Parathyroid adenoma (tissue), 2 donors: ENCODE measurements at regions not wholly inside any gene's neighbourhood (a gene's known extent, or its start where the extent isn't known, plus 50 kb on each side); places are given as distances from the start of the nearest gene placed in this dataset.
A peak's percentile ranks its signal among the peaks of the same experiment; 100 is the strongest.

Experiments
- H2AFZ ChIP-seq: fragments of 300-600 bp; sonication (generic); one replicate; pipeline ENCODE4 v1.7.0; 2017; ENCODE audit warnings: antibody characterized with exemption, mild to moderate bottlenecking
- H3K27ac ChIP-seq: fragments of 300-600 bp; sonication (generic); one replicate; pipeline ENCODE4 v1.7.0; 2017
- H3K27me3 ChIP-seq: fragments of 300-600 bp; sonication (generic); one replicate; pipeline ENCODE4 v1.7.0; 2017; ENCODE audit warnings: low read length; ENCODE audit not compliant: control insufficient read depth, insufficient read depth
- H3K36me3 ChIP-seq: fragments of 300-600 bp; sonication (generic); one replicate; pipeline ENCODE4 v1.7.0; 2017; ENCODE audit warnings: low read length; ENCODE audit not compliant: control insufficient read depth, insufficient read depth
- H3K4me1 ChIP-seq: fragments of 300-600 bp; sonication (generic); one replicate; pipeline ENCODE4 v1.7.0; 2017; ENCODE audit warnings: control low read depth
- H3K4me2 ChIP-seq: fragments of 300-600 bp; sonication (generic); one replicate; pipeline ENCODE4 v1.7.0; 2017; ENCODE audit warnings: low read length
- H3K4me3 ChIP-seq: fragments of 300-600 bp; sonication (generic); one replicate; pipeline ENCODE4 v1.7.0; 2017; ENCODE audit warnings: low read depth, low read length
- H3K79me2 ChIP-seq: fragments of 300-600 bp; sonication (generic); one replicate; pipeline ENCODE4 v1.7.0; 2017; ENCODE audit warnings: control low read depth
- H3K9ac ChIP-seq: fragments of 300-600 bp; sonication (generic); one replicate; pipeline ENCODE4 v1.7.0; 2017; ENCODE audit warnings: mild to moderate bottlenecking
- H3K9me3 ChIP-seq: fragments of 300-600 bp; sonication (generic); one replicate; pipeline ENCODE4 v1.7.0; 2017; ENCODE audit warnings: low read length; ENCODE audit not compliant: control insufficient read depth
- TF ChIP-seq, protein P1 (sequence below): fragments of 300-600 bp; sonication (generic); IDR thresholded peaks from one replicate; pipeline ENCODE4 v1.7.0; 2017; ENCODE audit warnings: antibody characterized with exemption, mild to moderate bottlenecking
- donor health status: primary hyperparathyroidism.

DNA sequence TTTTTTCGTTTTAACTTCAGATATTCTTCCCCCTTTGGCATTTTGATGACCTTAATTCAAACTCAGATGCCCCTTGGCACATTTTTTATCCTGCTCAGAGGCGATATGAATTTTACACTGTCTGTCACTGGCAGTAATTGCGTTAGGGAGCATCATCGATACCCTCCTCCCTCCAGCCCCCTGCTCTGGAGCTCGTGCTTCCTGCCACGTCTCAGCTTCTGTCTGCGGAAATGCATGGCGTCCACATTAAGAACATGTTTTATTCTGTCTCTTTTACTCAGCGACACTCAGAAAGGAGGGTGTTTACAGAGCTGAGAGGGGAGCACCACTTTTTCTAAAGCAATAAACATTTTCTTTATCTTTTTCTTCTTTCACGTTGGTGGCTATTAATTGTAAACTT lies 254.2 kb downstream of the EBLN2 start:
- Histone ChIP-seq H3K4me3 (no peak overlapping the region), H3K79me2 (no peaks in the 10 kb centered on the region), H2AFZ (no peak overlapping the region), H3K4me1 (no peaks in the 10 kb centered on the region), H3K27me3 (no peaks in the 10 kb centered on the region), H3K9ac (no peak overlapping the region), H3K36me3 (no peaks in the 10 kb centered on the region), H3K27ac (no peak overlapping the region), H3K9me3 (no peaks in the 10 kb centered on the region), H3K4me2 (no peak overlapping the region)
- TF ChIP-seq, protein P1, sequence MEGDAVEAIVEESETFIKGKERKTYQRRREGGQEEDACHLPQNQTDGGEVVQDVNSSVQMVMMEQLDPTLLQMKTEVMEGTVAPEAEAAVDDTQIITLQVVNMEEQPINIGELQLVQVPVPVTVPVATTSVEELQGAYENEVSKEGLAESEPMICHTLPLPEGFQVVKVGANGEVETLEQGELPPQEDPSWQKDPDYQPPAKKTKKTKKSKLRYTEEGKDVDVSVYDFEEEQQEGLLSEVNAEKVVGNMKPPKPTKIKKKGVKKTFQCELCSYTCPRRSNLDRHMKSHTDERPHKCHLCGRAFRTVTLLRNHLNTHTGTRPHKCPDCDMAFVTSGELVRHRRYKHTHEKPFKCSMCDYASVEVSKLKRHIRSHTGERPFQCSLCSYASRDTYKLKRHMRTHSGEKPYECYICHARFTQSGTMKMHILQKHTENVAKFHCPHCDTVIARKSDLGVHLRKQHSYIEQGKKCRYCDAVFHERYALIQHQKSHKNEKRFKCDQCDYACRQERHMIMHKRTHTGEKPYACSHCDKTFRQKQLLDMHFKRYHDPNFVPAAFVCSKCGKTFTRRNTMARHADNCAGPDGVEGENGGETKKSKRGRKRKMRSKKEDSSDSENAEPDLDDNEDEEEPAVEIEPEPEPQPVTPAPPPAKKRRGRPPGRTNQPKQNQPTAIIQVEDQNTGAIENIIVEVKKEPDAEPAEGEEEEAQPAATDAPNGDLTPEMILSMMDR = no peak

DNA sequence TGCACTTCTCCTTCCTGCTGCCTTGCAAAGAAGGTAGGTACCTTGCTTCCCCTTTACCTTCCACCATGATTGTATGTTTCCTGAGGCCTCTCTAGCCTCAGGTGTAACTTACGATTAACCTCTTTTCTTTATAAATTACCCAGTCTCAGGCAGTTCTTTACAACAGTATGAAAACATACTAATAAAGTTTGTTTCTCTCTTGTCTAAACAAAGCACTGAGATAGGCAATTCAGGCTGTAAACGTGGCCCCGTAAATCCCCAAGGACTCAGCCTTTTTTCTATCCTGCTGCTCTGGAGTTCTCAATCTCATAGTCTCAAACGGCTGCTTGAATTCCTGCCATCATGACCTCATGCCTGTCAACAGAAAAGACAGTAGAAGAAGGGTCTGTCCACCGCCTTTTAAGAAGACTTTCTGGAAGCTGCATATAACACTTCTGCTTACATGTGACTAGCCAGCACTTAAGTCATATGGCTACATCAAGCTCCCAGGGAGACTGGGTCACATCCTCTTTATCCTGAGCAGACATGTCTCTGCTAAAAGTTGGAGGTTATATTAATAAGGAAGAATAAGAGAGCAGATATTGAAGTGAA lies 257.8 kb downstream of the EBLN2 start:
- TF ChIP-seq, protein P1 = no peak
- no peak overlapping the region for H3K4me3 ChIP-seq
- no peaks in the 10 kb centered on the region for H3K9me3 ChIP-seq
- no peak overlapping the region for H3K9ac ChIP-seq
- H2AFZ ChIP-seq = no peak overlapping the region
- H3K4me1 ChIP-seq = no peaks in the 10 kb centered on the region
- no peak overlapping the region for H3K27ac ChIP-seq
- no peaks in the 10 kb centered on the region for H3K36me3 ChIP-seq
- H3K79me2 ChIP-seq = no peaks in the 10 kb centered on the region
- H3K27me3 ChIP-seq = no peaks in the 10 kb centered on the region
- H3K4me2 ChIP-seq = no peak overlapping the region

DNA sequence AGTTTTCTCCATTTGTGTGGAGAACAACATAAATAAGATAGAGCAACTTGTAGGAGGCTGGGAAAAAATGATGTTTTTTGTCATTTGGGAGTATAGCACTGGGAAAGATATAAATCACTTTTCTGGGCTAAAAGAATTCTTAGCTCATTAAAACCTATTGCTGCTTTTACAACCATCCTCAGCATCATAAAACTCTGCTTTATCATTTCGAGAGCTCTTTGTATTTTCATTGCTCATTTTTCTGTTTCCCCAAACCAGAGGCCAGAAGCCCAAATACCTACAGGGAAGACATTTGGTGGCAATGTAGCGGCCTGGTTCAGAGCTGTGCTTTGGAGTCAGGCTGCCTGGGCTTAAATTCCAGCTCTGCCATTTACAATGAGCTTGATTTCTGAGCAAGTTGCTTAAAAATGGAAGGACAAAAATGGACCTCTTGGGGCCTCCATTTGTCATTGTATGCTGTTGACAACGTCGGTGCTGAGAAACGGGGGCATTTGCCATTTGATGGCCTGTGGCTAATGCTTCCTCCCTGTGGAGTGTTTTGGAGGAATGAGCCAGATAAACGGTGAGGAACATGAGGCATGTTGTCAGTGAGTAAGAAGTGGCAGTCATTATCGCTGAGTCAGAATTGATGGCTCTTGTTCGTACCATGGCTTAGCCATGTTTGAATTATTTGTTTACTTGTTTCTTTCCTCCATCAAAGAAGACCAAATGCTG lies 260.0 kb downstream of the EBLN2 start:
- H3K9ac ChIP-seq = no peak overlapping the region
- no peak overlapping the region for H3K4me3 ChIP-seq
- H3K9me3 ChIP-seq = no peaks in the 10 kb centered on the region
- H3K4me2 ChIP-seq = no peak overlapping the region
- peaks cover 3% of the 10 kb centered on the region for H3K4me1 ChIP-seq
- no peaks in the 10 kb centered on the region for H3K79me2 ChIP-seq
- no peak overlapping the region for H2AFZ ChIP-seq
- H3K27ac ChIP-seq = no peak overlapping the region
- TF ChIP-seq, protein P1 = no peak
- H3K27me3 ChIP-seq = no peaks in the 10 kb centered on the region
- no peaks in the 10 kb centered on the region for H3K36me3 ChIP-seq

DNA sequence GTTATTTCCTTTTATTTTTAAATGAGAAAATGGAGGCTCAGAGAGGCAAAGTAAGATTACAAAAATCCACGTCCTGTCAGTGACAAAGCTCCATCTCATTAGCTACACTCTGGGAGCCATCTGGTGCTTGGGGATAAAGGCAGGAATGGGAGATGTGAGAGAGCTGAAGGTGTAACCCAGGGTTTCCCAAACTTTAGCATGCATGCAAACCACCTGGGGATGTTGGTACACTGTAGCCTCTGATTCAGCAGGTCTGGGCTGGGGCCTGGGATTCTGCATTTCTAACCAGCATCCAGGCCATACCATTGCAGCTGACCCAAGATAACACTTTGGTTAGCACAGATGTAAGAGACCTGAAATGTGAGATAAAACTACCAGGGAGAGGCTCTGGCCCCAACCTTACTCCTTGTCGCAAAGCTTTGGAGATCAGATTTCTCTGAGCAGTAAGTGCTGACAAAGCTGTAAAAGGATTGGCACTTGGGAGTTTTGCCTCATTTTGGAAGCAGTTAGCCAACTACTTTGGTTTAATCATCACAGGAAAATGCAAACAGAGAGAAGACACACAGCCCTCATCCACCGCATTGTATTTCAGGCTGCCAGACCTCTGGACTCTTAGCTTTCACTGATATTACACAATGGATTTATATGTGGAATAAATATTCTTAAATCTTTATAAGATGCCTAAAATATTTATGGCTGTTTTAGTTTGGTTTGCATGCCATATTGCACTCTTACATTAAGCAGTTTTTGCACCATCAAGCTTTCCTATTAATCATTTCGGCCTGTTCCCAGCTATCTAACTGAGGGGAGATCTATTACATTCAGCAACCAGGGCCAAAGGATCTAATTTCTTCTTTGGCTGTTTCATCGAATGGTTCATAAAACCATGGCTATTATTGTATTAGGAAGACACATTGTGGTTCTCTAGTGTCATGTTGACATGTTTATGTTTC lies 263.0 kb downstream of the EBLN2 start:
- TF ChIP-seq, protein P1 = no peak
- Histone ChIP-seq H3K4me2 (no peak overlapping the region), H3K79me2 (no peaks in the 10 kb centered on the region)

More for the DNA sequence above, 263.0 kb downstream of the EBLN2 start:
- Histone ChIP-seq H3K4me1 (peaks cover 3% of the 10 kb centered on the region), H3K9ac (no peak overlapping the region), H3K9me3 (no peaks in the 10 kb centered on the region), H3K4me3 (no peak overlapping the region), H3K36me3 (no peaks in the 10 kb centered on the region), H3K27me3 (no peaks in the 10 kb centered on the region), H3K27ac (peak overlapping the region; percentile 32), H2AFZ (peak overlapping the region; percentile 19)
